GM23248 (cell line): ENCODE measurements at regions not wholly inside any gene's neighbourhood (a gene's known extent, or its start where the extent isn't known, plus 50 kb on each side); places are given as distances from the start of the nearest gene placed in this dataset.

ENCODE experiments used
- DNase-seq: peaks from one replicate; pipeline ENCODE4 v3.0.0-alpha.2; 2015
- H2AFZ ChIP-seq: fragments of 200-600 bp; sonication (generic); 2 replicates; pipeline ENCODE4 v1.6.1; 2016; ENCODE audit warnings: antibody characterized with exemption
- H3F3A ChIP-seq: fragments of 200-600 bp; sonication (generic); 2 replicates; pipeline ENCODE4 v1.6.1; 2016; ENCODE audit warnings: mild to moderate bottlenecking, antibody characterized with exemption, mixed run types; ENCODE audit not compliant: insufficient read depth
- H3K27ac ChIP-seq: fragments of 200-600 bp; sonication (generic); 2 replicates; pipeline ENCODE4 v1.5.1; 2016; ENCODE audit warnings: mild to moderate bottlenecking
- H3K27me3 ChIP-seq: fragments of 200-600 bp; sonication (generic); replicated peaks from 2 replicates; pipeline ENCODE4 v1.6.1; 2016; ENCODE audit warnings: mild to moderate bottlenecking; ENCODE audit not compliant: insufficient read depth
- H3K36me3 ChIP-seq: fragments of 200-600 bp; sonication (generic); 2 replicates; pipeline ENCODE4 v1.6.1; 2016; ENCODE audit warnings: low read depth, mild to moderate bottlenecking
- H3K4me1 ChIP-seq: fragments of 200-600 bp; sonication (generic); 2 replicates; pipeline ENCODE4 v1.6.1; 2016; ENCODE audit warnings: mild to moderate bottlenecking; ENCODE audit not compliant: insufficient read depth
- H3K4me2 ChIP-seq: fragments of 200-600 bp; sonication (generic); one replicate; pipeline ENCODE4 v1.6.1; 2016; ENCODE audit warnings: mild to moderate bottlenecking; ENCODE audit not compliant: unreplicated experiment
- H3K4me3 ChIP-seq: fragments of 200-600 bp; sonication (generic); 2 replicates; pipeline ENCODE4 v1.5.1; 2016; ENCODE audit warnings: mild to moderate bottlenecking
- H3K79me2 ChIP-seq: fragments of 200-600 bp; sonication (generic); 2 replicates; pipeline ENCODE4 v1.6.1; 2016; ENCODE audit warnings: mild to moderate bottlenecking; ENCODE audit not compliant: insufficient read depth
- H3K9ac ChIP-seq: fragments of 200-600 bp; sonication (generic); 2 replicates; pipeline ENCODE4 v1.6.1; 2016; ENCODE audit warnings: mild to moderate bottlenecking
- H3K9me2 ChIP-seq: fragments of 200-600 bp; sonication (generic); 2 replicates; pipeline ENCODE4 v1.6.1; 2016; ENCODE audit warnings: mixed run types, mild to moderate bottlenecking, moderate library complexity; ENCODE audit not compliant: insufficient read depth
- H3K9me3 ChIP-seq: fragments of 200-600 bp; sonication (generic); one replicate; pipeline ENCODE4 v1.6.1; 2017; ENCODE audit warnings: low read depth
- H4K20me1 ChIP-seq: fragments of 200-600 bp; sonication (generic); 2 replicates; pipeline ENCODE4 v1.6.0; 2016; ENCODE audit not compliant: insufficient read depth
- EZH2 ChIP-seq: fragments of 200-600 bp; sonication (generic); IDR thresholded peaks from 2 replicates; pipeline ENCODE4 v1.6.1; 2018; ENCODE audit warnings: antibody characterized with exemption, mild to moderate bottlenecking; ENCODE audit not compliant: insufficient read depth, poor library complexity, severe bottlenecking
- EZH2phosphoT487 ChIP-seq: fragments of 200-600 bp; sonication (generic); IDR thresholded peaks from 2 replicates; pipeline ENCODE4 v1.6.1; 2018; ENCODE audit warnings: antibody characterized with exemption, moderate library complexity, mild to moderate bottlenecking, low read depth; ENCODE audit not compliant: insufficient read depth
- WGBS, 2 experiments: methylation state at CpG; one replicate each; pipeline ENCODE4 v1.1.6; 2015 to 2017; ENCODE audit warnings: low lambda C conversion rate in 2 of 2, low coverage in 1 of 2; ENCODE audit errors: missing lambda C conversion rate in 2 of 2; 5-methylcytosine and 5-hydroxymethylcytosine counted together
- in situ Hi-C: fragments of 300-500 bp; cut with MboI; formaldehyde crosslinking; loops from 2 replicates; pipeline ENCODE4 v1.15.0; 2020

- no peaks in the 10 kb centered on the region for H3K9me2 ChIP-seq
- WGBS, 2 experiments: 84 to 88% methylated on average over 10 of the region's 10 CpGs
- no peak overlapping the region for H3K4me2 ChIP-seq
- peaks cover 12% of the 10 kb centered on the region for H3K4me1 ChIP-seq
- no peak overlapping the region for H2AFZ ChIP-seq
- DNase-seq: no peak
- peaks cover 8% of the 10 kb centered on the region; the same call in 1 of the 2 replicates for H3F3A ChIP-seq
- TF ChIP-seq EZH2phosphoT487: no peak
- TF ChIP-seq EZH2: no peak
- H4K20me1 ChIP-seq: no peaks in the 10 kb centered on the region
- H3K9me3 ChIP-seq: no peaks in the 10 kb centered on the region
- in situ Hi-C loops: no loop called here
- no peaks in the 10 kb centered on the region for H3K79me2 ChIP-seq
- no peak overlapping the region for H3K9ac ChIP-seq
- no peaks in the 10 kb centered on the region for H3K36me3 ChIP-seq
- H3K4me3 ChIP-seq: no peak overlapping the region
- no peaks in the 10 kb centered on the region for H3K27me3 ChIP-seq
- no peak overlapping the region for H3K27ac ChIP-seq
Observed at GRCh38 chr2:20520128-20520527, 73.3 kb downstream of the RHOB start.

GRCh38 chr2:20521193-20521592 is 74.3 kb downstream of the RHOB start:
- TF ChIP-seq EZH2: no peak
- no peak for TF ChIP-seq EZH2phosphoT487
- H3K4me2 ChIP-seq: no peak overlapping the region
- no peak overlapping the region for H3K4me3 ChIP-seq
- no peaks in the 10 kb centered on the region for H3K27me3 ChIP-seq
- DNase-seq: no peak
- in situ Hi-C loops: no loop called here
- H3K36me3 ChIP-seq: no peaks in the 10 kb centered on the region
- no peak overlapping the region for H3K9ac ChIP-seq
- no peaks in the 10 kb centered on the region for H3K9me3 ChIP-seq
- H3F3A ChIP-seq: no peaks in the 10 kb centered on the region
- no peaks in the 10 kb centered on the region for H3K9me2 ChIP-seq
- no peak overlapping the region for H3K27ac ChIP-seq
- H2AFZ ChIP-seq: no peak overlapping the region
- peaks cover 12% of the 10 kb centered on the region for H3K4me1 ChIP-seq
- WGBS, 2 experiments: 88 to 90% methylated on average over 4 of the region's 4 CpGs
- H3K79me2 ChIP-seq: no peaks in the 10 kb centered on the region
- H4K20me1 ChIP-seq: no peaks in the 10 kb centered on the region

GRCh38 chr2:20521682-20522189 is 74.9 kb downstream of the RHOB start:
- in situ Hi-C loops: no loop called here
- H3K79me2 ChIP-seq: no peaks in the 10 kb centered on the region

GRCh38 chr2:20523073-20523798 is 76.4 kb downstream of the RHOB start:
- Histone ChIP-seq H2AFZ (no peak overlapping the region), H3K9ac (no peak overlapping the region), H3K4me1 (peaks cover 9% of the 10 kb centered on the region), H3K79me2 (no peaks in the 10 kb centered on the region), H4K20me1 (no peaks in the 10 kb centered on the region), H3K4me2 (no peak overlapping the region), H3K27me3 (no peaks in the 10 kb centered on the region), H3F3A (no peaks in the 10 kb centered on the region), H3K27ac (no peak overlapping the region), H3K9me3 (no peaks in the 10 kb centered on the region), H3K36me3 (no peaks in the 10 kb centered on the region), H3K9me2 (no peaks in the 10 kb centered on the region), H3K4me3 (no peak overlapping the region)
- no peak for TF ChIP-seq EZH2phosphoT487
- no peak for TF ChIP-seq EZH2
- no peak for DNase-seq
- 95 to 96% methylated on average over 8 of the region's 8 CpGs for WGBS, 2 experiments
- in situ Hi-C loops: no loop called here

More at GRCh38 chr2:20521682-20522189, 74.9 kb downstream of the RHOB start:
- Histone ChIP-seq H3K27me3 (no peaks in the 10 kb centered on the region), H3K27ac (no peak overlapping the region), H2AFZ (no peak overlapping the region), H3K36me3 (no peaks in the 10 kb centered on the region), H4K20me1 (no peaks in the 10 kb centered on the region), H3F3A (no peaks in the 10 kb centered on the region), H3K4me3 (no peak overlapping the region), H3K4me1 (peaks cover 11% of the 10 kb centered on the region), H3K9me2 (no peaks in the 10 kb centered on the region), H3K9me3 (no peaks in the 10 kb centered on the region), H3K9ac (no peak overlapping the region), H3K4me2 (no peak overlapping the region)
- no peak for DNase-seq
- TF ChIP-seq EZH2phosphoT487: no peak
- TF ChIP-seq EZH2: no peak
- WGBS, 2 experiments: 78 to 81% methylated on average over 11 of the region's 11 CpGs

- Histone ChIP-seq H3K4me1 (peaks cover 9% of the 10 kb centered on the region), H3K9me3 (no peaks in the 10 kb centered on the region), H3K9ac (no peak overlapping the region), H3K4me3 (no peak overlapping the region), H3F3A (no peaks in the 10 kb centered on the region), H3K27me3 (no peaks in the 10 kb centered on the region), H4K20me1 (no peaks in the 10 kb centered on the region), H3K36me3 (no peaks in the 10 kb centered on the region), H2AFZ (no peak overlapping the region), H3K27ac (no peak overlapping the region), H3K9me2 (no peaks in the 10 kb centered on the region), H3K79me2 (no peaks in the 10 kb centered on the region), H3K4me2 (no peak overlapping the region)
- 99 to 100% methylated on average over 5 of the region's 5 CpGs for WGBS, 2 experiments
- no peak for DNase-seq
- in situ Hi-C loops: no loop called here
- TF ChIP-seq EZH2phosphoT487: no peak
- TF ChIP-seq EZH2: no peak
Observed at GRCh38 chr2:20523799-20524187, 76.9 kb downstream of the RHOB start.
